GM21786 (cell line): ENCODE measurements at regions not wholly inside any gene's neighbourhood (a gene's known extent, or its start where the extent isn't known, plus 50 kb on each side); places are given as distances from the start of the nearest gene placed in this dataset.

Experiments used
- ATAC-seq: cut with Tn5 transposase; IDR thresholded peaks from one replicate; pipeline ENCODE4 v1.9.1; 2021; ENCODE audit not compliant: unreplicated experiment

DNA sequence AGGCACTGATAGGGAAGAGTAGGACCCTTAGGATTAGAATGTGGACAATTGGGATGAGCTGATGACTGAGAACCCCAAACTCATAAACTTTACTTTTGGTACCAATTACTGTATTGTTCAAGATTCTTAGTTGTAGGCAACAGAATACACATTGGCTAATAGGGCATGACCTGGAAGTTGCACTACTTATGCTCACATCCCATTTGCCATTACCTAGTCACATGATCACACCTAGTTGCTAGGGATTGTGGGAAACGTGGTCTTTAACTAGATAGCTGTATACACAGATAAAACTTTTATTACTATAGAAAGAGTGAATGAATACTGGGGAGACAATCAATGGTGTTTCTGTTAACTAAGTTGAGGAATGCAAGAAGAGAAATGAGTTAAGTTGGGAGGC, 113.4 kb upstream of the AKIRIN2 start:
- ATAC-seq, result no peak

DNA sequence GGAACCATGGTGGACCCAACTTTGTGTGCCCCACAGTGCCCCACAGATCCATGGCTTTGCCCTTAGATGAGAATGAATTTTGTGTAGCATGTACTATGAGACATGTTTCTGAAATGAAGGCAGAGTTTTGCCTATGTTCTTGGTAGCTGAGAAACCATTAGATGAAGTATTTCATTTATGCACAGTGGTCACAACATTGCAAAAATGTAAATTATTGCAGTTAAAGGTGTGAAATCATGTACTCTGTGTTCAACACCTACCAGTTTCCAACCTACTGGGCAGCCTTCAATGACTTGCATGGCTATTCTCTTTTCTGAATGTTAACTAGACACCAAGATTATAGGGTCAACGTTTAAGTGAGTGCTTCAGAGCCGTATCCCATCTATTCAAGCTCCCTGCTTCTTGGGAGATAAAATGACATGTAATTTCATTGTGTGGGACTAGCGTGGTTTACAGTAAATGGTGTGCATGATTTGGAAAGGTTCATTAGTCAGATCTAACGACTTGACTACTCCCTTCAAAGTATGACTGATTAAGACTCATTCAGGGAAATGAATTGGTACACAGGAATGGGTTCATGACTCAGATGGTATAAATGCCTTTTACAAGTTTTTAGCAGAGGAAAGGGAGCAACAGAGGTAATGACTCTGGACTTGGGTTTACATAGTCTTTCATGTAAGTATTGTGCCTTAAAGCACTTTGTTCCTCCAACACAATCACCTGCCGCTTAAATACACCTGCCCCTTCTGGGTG, 106.1 kb upstream of the AKIRIN2 start:
- ATAC-seq, result no peak

DNA sequence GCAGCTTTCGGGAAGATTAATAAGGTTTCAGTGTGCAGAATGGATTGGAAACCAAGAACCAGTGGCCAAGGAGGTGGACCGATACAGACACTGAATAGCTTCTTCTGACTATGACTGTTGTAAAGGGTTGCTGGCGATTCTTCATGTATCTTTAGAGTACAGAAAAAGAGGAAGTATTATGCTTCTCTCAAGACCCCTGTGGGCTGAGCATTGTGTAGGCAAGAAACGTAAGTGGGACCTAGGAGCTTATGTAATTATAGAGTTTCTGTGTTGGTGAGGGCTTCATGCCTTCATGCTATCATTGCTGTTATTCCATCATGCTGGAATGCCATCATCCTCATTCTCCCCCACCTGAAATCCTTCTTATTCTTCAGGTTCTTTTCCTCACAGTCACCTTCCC, 105.4 kb upstream of the AKIRIN2 start:
- peak; percentile 89 for ATAC-seq

GRCh38 chr6:87806635-87807034, 104.6 kb upstream of the AKIRIN2 start:
- ATAC-seq, result no peak

DNA sequence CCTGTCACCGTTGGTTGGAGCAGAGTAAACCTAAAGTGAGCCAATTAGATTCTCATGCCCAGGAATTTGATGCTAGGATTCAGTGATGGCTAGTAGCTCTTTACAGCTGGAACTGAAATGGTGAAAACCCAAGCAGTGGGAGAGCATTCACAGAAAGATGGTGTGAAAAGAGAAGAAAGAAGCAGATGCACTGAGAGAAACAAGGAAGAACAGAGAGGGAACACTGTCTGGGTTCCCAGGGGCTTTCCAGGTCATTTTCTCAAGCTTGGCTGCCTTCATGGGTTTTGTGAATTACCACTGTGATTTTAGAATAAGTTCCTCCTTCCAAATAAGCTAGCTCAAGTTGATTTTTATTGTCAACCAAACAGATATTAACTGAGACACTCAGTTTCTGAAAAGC, 104.1 kb upstream of the AKIRIN2 start:
- no peak for ATAC-seq

GRCh38 chr6:87803791-87804190, 101.8 kb upstream of the AKIRIN2 start:
- ATAC-seq, result no peak

DNA sequence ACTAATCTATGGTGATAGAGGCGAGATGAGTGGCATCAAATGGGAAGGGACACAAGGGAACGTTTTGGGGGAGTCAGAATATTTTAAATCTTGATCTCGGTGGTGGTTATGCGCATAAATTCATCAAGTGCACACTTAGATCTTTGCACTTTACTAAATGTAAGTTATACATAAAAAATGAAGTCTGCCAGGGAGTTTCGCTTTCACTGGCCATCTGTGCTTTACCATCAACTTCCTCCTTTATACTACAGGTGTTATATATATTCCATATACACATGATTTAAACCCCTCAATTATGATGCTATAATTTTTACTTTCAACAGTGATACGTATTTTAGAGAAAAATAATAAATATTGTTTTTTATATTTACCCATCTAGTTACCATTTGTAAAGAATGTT, 97.6 kb upstream of the AKIRIN2 start:
- peak; percentile 30 for ATAC-seq

GRCh38 chr6:87798393-87799278, 96.6 kb upstream of the AKIRIN2 start:
- ATAC-seq, result peak; percentile 28

- no peak for ATAC-seq
These were observed 93.2 kb upstream of the AKIRIN2 start for GRCh38 chr6:87794922-87795885.

DNA sequence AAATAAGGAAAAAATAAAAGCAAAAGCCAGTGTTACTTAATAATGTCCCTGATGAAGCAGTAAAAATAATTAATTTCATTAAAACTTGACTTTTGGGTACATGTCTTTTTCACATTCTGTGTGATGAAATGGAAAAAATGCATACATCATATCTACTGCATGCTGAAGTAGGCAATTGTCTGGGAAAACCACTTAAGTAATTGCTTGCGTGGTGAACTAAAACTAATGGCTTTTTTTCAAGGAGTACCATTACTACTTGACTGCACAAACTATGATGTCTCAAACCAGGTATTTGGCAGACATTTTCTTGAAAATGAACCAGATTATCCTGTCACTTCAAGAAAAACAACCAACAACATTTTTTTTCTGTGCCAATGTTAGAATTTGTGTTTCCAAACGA, 91.3 kb upstream of the AKIRIN2 start:
- ATAC-seq, result no peak

GRCh38 chr6:87791982-87792381, 89.9 kb upstream of the AKIRIN2 start:
- no peak for ATAC-seq

DNA sequence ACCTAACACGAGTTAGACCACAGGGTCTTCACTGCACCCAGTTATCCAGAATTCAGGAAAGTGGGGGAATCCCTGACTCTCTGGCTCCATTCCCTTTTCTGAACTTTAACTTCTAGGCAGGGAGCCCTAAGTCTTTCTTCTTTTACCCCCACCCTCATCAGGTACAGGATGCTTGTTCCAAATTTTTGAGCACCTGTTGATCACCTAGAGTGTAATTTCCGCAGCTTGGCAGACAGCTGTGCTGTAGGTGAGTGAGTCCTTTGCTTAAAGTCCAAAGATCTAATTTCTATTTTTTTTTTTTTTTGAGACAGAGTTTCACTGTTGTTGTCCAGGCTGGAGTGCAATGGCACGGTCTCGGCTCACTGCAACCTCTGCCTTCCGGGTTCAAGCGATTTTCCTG, 89.5 kb upstream of the AKIRIN2 start:
- ATAC-seq, result no peak

- ATAC-seq, result no peak
These were observed 89.0 kb upstream of the AKIRIN2 start for GRCh38 chr6:87791029-87791428.

DNA sequence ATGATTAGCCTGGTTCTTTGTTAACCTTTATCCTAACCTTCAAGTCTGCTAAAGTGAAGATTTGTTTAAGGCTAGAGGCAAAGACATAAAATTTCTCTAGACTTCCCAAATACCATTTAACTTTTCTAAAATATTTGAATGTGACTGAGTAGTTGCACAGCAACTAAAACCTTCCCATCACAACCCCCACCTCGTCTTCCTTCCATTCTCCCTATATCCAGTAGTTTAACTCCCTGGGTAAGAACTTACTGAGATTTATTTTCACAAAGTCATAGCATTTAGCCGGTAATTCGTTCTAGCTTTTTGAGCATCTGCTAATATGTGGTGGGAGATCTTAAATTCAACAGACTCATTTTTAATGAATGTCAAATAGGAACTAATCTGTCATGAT, 87.9 kb upstream of the AKIRIN2 start:
- no peak for ATAC-seq

DNA sequence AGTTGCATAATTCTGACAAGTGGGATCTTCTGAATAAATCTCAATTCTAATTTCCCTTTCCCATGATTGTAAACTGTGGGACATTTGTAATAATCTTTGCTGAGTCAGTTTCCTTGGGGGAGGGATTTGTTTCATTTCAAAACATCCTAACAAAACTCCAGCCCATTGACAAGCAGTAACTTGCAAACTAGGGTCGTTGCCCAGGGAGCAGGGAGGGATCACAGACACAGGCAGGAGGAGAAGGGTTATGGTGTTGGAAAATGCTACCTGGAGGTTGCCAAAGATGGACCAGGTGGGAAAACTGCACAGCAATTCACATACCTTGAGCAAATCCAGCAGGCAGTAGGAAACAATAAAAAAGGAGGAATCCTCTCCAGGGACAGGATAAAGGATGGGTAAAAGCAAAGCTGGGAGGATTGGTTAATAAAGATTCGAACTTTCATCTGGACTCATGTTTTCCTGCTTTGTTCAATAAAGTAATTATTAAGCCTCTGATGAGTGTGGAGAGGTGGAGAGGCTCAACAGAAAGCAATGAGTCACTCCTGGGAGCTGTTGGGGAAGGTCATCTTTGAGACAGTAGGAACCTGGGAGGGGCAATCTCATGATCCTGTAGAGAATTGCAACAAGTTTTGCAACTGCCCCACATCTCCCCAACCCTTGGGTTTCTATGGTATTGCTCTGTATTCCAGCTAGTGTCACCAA, 87.3 kb upstream of the AKIRIN2 start:
- no peak for ATAC-seq

- no peak for ATAC-seq
These were observed 86.1 kb upstream of the AKIRIN2 start for GRCh38 chr6:87788141-87788540.

GRCh38 chr6:87785229-87785862, 83.3 kb upstream of the AKIRIN2 start:
- ATAC-seq, result no peak

GRCh38 chr6:87784690-87785089, 82.7 kb upstream of the AKIRIN2 start:
- no peak for ATAC-seq

DNA sequence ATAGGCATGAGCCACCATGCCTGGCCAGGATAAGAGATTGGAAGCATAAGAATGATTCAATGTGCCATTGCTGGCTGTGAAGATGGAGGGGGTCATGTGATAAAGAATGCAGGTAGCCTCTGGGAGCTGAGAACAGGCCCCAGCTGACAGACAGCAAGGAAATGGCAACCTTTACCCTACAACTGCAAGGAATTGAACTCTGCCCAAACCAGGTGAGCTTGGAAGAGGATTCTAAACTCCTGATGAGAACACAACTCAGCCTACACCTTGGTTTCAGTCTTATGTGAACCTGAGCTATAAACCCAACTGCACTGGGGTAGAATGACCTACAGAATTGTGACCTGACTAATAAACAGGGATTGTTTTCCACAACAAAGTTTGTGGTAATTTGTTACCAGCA, 82.0 kb upstream of the AKIRIN2 start:
- ATAC-seq, result no peak

- no peak for ATAC-seq
These were observed 77.5 kb upstream of the AKIRIN2 start for GRCh38 chr6:87779542-87779941.
